NCI-H446 treated with DMSO at 0.1 percent for 48 hours (cell line): ENCODE measurements at regions not wholly inside any gene's neighbourhood (a gene's known extent, or its start where the extent isn't known, plus 50 kb on each side); places are given as distances from the start of the nearest gene placed in this dataset.

Experiments used
- DNase-seq: peaks from one replicate; lab custom pipeline; 2025; lab: John Stamatoyannopoulos, UW

DNA sequence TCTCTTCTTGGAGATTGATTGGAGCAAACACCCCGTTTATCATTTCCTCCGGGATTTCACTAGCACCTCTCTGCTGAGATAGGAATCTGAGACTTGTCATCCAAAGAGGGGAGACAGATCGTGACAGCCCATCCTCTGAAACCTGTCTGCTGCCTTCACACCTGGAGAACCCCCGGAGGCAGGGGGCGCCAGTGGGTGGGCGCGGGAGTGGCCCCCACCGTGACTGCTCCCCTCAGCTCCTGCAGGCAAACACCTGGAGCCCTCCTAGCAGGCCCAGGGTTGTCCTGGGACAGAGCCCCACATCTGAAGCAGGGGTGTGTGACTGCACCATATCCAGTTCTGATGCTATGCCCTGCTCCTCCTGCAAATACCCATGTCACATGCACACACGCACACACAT lies 209.5 kb upstream of the POU3F1 start:
- DNase-seq = no peak

DNA sequence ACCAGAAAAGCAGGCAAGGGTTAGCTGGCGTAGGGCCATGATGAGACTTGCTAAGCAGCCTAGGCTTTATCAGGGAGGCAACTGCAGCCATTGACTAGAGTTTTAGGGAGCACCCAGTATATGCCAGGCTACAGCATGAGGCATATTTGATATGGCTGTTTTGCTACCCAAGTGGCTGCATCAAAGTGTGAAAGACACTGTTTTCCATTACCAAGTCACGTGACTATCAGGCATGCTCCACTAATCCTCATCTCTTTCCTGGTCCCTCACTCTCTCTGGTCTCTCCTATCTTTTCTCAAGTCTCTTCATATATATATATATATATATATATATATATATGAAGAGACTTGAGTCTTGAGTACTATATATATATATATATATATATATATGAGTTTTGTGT lies 206.7 kb upstream of the POU3F1 start:
- no peak for DNase-seq

DNA sequence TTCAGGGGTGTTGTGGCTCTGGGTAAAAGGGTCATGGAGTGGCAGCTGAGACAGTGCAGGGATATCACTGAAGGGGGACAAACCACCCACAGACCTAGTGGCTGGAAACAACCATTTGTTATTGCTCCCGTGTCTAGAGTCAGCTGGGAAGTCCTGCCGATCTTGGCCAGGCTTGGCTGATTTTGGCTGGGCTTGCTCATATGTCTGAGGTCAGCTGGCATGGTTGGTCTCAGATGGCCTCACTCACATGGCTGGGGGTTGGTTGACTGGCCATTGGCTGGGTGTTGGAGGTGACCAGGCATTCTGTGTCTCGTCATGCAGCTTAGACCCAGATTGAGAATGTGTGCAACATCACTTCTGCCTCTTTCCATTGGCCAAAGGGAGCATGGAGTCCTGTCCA lies 203.8 kb upstream of the POU3F1 start:
- no peak for DNase-seq

DNA sequence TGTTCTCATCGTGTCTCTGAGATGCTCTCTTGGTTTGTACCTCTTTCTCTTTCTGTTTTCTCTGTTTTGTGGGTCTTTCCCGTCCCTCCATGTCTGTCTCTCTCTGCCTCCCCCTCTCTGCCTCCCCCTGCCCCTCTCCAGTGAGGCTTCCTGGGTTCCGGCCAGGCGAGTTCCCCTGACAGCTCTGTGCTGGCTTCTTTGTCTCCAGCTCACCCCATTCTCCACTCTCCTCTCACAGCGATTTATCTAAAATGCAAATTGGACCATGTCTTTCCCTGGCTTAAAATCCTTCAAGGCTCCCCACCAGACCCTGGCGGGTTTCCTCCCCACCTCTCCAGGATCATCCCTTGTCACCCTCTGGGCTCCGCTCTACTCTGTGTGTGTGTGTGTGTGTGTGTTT lies 202.4 kb upstream of the POU3F1 start:
- no peak for DNase-seq

DNA sequence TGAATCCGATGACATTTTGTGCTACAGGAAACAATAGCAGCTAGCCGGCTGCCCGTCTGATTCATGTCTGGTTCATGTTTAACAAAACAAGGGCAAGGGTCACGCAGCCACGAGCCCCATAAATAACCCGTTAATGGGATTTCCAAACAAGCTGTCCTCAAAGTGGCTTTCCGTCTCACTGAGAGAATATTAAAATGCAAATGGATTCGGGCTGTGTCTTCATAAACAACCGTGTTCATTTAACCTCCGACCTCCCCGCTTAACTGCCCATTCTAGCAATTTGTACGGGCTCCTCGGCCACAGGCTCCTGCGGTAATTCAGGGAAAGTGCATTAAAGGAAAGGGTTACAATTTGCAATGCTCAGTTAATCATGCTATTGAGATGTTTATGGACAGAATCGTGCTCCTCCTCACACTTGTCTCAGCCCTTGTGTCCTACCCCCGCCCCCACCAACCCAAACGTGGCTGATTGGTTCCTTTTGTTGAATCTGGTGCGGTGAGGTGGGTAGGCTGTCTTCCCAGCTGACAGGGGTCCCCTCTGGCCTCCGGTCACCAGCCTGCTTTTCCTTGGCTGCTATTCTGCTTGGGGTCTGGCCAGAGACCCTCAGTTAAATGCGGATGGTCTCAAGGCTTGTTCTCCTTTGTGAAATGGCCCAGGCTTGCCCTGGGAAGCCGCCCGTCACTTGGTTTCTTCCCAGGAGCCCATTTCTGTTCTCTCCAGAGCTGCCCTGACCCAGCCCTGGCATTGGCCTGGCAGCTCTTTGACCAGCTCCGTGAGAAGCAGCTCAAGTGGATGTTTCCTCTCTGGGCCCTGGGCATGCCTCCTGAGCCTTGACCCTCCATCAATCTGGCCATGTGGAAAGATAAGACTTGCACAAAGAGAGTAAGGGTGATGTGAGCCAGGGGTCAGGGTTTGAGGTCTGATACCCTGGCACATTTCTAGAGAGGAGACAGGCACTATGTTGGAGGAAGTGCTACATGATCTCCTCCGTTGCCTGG lies 200.7 kb upstream of the POU3F1 start:
- DNase-seq = no peak

DNA sequence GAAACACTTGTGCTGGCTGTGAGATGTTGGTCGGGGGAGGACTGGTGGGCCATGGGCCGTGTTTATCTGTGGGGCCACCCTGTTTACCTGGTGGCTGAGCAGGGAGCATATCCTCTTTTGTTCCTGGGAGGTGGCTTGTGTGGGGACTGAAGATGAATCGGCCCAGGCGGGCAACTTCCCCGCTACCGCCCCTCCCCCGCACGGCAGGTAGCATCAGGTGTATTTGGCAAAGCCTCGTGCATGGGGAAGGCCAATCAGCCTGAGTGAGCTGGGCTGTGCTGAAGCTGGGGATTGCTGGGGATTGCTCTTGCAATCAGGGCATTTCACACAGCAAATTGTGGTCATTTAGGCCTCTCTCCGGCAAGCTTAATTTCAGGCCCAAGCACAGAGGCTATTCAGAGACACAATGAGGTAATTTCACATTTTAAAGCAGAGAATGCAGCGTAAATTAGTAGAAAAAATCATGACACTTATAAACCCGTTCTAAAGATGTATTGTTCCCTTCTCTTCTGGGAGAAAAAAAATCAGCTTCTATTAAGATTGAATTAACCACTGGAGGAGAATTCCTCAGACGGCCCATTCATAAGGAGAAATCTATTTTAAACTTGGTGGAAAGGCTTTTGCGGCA lies 197.7 kb upstream of the POU3F1 start:
- DNase-seq = no peak

DNA sequence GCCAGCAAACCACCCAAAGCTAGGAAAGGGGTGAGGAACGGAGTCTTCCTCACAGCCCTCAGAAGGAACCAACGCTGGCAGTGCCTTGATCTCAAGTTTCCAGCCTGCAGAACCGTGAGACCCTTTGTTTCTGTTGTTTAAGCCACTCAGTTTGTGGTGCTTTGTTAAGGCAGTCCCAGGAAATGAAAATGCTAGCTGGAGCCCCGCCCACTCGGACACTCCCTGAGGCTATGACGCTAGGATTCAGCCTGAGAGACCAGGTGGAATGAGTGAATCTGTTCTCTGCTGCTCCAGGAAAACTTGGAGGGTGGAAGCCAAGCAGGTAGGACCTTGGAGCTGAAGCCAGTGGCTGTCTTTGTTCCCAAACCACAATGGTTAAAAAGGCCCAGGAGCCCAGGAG lies 196.5 kb upstream of the POU3F1 start:
- DNase-seq = no peak

DNA sequence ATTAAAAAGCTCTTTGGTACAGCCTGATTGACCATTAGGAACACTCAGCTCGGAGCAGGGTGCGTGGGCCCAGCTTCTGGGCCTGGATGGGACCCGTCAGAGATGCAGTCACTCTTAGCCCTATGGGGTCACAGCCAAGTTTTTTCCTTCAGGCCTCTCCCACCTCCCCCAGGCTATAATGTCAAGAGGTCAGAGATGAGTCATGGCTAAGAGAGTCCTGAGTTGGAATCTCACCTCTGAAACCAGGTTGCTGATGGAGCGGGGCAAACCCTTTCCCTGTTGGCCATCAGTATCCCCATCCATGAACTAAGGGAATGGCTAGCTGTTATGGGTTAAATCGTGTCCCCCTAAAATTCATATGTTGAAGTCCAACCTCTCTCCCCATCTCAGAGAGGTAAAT lies 195.9 kb upstream of the POU3F1 start:
- DNase-seq = no peak

DNA sequence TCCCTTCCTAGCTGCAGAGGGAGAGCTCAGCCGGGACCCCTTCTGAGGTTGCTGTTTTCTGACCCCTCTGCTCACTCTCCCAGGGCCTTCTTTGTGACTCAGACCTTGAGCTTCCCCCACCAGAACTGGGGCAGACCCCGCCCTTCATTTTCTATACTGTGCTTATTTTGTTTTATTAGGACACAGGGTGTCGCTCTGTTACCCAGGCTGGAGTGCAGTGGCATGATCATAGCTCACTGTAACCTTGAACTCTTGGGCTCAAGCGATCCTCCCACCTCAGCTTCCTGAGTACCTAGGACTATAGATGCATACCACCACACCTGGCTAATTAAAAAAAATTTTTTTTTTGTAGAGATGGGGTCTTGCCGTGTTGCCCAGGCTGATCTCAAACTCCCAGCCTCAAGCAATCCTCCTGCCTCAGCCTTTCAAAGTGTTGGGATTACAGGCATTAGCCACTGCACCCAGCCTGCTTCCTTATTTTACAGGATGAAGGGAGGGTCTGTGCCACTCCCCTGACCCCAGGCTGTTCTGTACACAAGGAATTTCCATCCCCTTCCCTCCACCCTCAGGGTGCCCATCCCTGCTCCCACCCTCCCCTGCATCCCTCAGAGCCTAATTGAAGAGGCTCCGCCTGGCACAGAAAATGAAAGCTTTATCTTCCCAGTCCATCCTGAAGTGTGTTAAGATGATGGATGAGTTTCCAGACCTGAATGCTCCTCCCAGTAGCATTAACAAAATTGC lies 195.2 kb upstream of the POU3F1 start:
- DNase-seq = no peak

DNA sequence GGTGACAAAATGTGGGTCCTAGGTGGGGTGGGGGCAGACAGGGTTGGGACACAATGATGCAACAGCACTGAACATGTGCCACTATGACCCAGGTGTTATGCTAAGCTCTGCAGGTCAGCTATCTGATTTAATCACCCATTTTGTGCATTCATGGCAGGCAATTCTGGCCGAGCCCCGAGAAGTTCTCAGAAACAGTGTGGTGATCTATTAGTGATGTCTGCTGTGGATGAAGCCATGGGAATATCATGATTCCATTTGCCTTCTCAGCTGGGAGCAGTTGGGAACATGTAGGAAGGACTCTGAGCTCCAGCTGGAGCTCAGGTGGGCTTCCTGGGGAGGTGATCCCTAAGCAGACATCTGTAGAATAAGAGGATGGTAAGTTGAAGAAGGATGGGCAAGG lies 194.0 kb upstream of the POU3F1 start:
- DNase-seq = no peak

DNA sequence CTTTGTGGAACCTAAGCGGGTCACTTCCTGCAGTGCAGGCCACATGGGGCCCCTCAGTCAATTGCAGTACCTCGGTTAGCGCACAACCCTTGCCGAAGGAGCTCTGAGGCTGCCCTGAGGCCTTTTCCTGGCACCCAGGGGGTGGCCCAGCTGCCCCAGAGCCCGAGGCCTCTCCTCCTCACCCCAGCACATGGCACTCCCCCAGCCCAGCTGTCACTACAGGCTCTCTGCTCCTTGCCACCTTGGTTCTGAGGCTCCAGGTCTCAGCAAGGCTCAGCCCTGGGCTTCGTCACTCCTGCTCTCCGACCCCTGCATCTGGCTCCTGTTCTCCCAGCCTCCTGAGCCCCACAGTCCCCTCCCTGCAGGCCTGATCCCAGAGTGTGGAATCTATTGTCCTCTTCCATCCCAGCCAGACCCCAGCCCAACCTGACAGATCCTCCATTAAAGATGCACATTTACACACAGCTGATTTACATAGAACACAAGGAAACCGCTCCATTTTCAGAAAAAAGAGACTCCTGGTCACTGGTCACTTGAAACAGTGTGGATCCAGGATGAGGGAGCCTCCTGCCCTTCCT lies 192.8 kb upstream of the POU3F1 start:
- no peak for DNase-seq

DNA sequence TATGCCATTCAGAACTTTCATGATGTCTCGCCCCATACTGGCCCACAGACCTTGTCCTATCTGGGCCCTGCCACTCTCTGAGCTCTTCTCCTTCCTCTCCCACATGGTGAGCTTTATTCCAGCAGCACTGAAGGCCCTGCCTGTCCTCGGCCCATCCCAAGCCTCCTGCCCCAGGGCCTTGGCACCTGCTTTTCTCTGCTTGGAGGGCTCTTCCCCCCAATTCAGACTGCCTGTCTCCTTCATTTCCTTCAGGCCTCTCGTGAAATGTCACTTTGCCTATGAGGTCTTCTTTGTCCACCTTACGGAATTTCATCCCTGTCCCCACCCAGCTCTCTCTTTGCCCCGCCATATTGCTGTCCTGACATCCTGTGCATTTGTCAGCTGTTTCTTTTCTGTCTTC lies 191.7 kb upstream of the POU3F1 start:
- no peak for DNase-seq

DNA sequence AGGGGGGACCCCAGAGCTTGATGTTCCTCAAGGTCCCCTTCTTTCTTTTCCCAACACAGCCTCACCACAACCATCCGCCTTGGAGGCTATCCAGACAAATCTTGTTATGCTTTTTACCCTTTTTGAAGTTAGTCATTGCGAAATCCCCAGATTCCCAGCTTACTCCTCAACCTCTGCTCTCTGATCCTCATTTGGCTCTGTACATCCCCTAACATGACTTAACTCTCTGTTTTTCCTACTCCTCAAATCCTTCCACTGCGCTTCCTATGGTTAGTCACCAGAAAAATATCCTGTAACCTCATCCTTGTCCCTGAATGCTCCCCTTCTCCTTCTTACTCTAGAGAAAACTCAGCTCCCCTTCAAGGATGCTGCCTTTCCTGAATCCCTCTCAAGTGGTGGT lies 189.1 kb upstream of the POU3F1 start:
- DNase-seq = no peak

DNA sequence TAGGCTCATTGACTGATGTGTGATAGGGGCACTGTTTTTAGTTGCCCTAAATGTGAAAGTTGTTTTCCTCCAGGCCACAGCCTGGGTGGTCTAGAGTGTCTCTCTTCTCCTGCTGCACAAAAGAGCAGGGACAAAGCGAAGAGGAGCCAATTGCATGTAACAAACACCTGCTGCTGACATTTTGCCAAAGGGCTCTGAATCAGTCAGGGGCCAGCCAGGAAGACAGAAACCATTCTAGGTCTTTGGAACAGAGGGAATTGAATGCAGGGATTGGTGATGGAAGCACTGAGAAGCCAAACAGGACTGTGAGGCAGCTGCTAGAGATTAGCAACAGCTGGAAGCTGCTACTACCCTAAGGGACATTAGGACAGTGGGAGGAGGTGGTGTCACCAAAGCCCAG lies 185.3 kb upstream of the POU3F1 start:
- DNase-seq = no peak

DNA sequence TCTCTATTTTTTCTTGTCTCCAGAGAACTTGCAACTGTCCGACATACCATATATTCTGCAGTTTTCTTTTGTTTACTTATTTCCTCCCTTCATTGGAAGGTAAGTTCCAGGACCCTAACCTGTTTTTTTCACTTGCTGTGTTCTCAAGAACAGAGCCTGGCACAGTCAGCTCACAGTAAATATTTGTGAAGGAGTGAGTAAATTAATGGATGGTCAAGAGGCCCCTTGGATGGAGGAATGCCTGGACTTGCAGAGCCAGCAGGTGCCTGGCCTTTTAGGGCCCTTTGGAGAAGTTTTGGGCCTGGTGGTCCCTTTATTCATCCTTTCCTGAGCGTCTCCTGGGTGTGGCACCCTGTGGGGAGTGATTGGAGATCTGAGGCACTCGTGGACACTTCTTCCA lies 182.1 kb upstream of the POU3F1 start:
- DNase-seq = no peak

DNA sequence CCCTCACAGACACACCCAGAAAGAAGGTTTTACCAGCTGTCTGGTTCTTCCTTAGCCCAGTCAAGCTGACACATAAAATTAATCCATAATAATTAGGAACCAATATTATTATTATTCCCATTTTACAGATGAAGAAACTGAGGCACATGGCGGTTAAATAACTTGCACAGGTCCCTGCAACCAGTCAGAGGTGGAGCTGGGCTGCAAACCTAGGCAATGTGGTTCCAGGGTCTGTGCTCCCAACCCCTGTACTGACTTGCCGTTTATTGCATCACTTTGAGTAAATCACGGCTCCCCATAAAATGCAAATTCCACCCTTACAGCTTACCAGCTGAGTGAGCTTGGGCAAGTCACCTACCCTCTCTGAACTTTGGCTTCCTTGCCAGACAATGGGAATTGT lies 179.2 kb upstream of the POU3F1 start:
- DNase-seq = no peak

DNA sequence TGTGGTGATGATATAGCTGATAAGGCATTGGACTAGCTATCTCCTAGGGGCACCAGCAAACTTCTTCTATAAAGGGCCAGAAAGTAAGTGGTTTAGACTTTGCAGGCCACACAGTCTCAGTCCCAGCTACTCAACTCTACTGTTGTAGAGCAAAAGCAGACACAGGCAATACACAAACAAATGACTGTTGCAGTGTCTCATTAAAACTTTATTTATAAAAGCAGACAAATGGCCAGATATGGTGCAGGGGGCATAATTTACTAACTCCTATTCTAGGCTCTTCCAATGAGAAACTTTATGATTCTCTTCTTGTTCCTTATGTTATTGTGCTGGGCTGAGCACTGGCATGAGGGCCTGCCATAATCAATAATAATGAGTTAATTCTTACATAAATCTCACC lies 176.8 kb upstream of the POU3F1 start:
- DNase-seq = no peak

DNA sequence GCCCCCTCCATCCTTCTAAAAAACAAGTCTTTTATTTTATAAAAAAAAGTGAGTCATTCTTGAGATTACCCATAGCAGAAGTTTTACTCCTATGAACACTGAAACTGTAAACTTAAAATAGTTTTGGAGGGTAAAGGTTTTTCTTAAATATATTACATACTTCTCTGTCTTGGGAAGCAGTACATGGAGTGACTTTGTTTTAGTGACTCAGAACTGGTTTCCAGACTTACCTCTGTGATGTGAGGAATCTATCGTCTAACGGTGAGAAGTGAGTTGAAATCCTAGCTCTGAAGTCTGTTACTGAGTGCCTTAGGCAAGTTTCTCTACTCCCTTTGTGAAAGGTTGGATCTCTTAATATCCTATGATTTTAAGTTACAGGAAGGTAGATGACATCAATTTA lies 176.3 kb upstream of the POU3F1 start:
- no peak for DNase-seq

DNA sequence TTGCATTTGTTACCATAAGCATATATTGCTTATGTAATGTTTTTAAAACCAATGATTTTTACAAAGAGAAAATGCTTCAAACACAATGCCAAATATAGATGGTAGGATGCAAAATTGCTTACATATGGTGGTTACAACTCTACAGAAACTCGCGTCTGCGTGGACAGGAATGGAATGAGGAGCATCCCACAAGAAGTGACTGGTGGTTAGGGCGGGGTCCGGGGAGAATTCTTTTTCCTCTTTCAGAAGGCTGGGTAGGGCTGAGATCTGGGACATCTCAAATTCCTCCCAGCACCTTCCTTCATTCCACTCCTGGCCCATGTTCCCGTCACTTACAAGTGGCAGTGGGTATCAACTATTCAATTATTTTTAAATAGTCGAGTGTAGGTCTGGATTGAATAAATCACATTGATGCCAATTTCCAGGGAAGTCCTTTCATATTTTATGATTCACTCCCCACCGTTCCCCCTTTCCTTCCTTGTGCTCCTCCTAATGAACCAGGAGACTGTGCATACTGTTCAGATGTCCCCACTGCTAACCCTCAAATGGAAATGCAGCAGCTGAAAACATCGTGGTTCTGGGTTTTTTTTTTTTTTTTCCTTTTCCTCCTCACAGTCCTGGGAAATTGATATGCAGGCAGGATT lies 174.5 kb upstream of the POU3F1 start:
- no peak for DNase-seq

DNA sequence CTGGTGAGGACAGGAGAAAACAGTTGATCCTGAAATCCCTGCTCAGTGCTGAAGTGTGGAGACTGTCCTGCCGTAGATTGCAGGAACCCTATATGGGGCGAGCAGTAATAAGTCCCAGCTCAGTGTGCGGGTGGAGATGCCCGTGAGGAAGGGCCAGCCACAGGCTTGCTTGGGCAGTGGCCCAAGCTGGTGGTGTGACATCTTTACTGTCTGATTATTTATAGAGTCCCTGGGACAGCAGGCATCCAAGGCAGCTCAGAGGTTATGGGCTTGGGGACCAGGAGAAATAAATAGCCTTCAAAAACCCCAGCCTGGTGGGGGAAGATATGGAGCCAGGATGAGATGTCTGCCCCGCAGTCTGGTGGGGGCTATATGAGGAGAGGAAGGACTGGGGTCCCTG lies 170.7 kb upstream of the POU3F1 start:
- no peak for DNase-seq

DNA sequence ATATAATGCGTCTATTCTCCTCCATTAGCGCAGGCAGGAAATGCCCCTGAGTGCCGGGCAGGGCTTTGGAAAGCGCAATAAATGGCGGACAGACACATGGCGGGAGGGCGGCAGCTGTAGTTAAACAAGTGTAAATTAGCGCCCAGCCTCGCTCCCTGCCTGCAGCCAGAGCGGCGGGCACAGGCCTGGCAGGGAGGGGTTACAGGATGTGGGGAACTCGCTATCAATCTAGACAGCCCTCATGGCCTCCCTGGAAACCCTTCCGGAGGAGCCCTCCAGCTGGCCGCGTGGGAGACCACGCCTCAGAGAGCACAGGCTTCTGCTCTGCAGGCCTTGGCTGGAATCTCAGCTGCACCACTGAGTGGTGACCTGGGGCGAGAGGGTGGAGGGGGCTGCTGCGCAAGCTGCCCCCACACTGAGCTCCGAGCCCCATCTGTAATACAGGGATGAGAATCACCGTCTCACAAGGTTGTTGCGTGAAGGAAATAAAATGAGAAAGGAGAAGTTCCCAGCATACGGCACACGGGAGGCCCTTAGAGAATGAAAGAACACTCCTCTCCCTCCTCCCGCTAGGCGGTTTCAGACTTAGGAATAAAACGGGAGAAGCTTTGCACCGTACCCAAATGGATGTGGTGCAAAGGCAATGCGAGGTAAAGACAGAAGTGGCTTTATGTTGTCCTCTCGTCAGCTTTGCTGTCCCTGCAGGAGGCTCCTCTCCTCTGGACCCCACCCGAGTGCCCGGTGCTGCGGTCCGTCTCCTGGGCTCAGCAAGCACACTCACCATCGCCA lies 167.2 kb upstream of the POU3F1 start:
- DNase-seq = no peak

DNA sequence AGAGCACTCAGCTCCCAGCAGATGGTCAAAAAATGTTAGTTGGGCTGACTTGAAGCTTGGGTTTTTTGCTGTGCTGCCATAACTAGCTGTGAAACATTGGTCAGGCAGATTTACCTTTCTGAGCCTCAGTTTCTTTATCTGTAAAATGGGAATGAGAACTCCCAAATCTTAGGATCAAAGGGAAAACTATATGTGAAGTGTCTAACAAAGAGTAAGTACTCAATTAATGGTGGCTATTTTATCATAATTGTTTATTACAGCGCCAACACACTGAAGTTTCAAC lies 164.2 kb upstream of the POU3F1 start:
- no peak for DNase-seq
